Kidney (tissue), 13 donors: ENCODE measurements at regions not wholly inside any gene's neighbourhood (a gene's known extent, or its start where the extent isn't known, plus 50 kb on each side); places are given as distances from the start of the nearest gene placed in this dataset.

ENCODE experiments used
- DNase-seq, 5 donors: peaks; one replicate each; pipeline ENCODE4 v3.0.0-alpha.2; 2013 to 2020
- FAIRE-seq: peaks from 2 replicates; lab custom pipeline; 2012; peaks lifted over from hg19 to GRCh38; lab: Jason Lieb, UNC
- H3K27ac ChIP-seq, 2 donors: one replicate each; pipeline ENCODE4 v1.7.0; 2013; ENCODE audit warnings: low read depth in 2 of 2, low read length in 2 of 2, inconsistent platforms in 1 of 2
- H3K27me3 ChIP-seq: one replicate; pipeline ENCODE4 v1.7.1; 2013; ENCODE audit warnings: low read length, inconsistent platforms; ENCODE audit not compliant: control insufficient read depth, insufficient read depth
- H3K36me3 ChIP-seq, 3 donors: one replicate each; pipeline versions ENCODE4 v1.7.0 to v1.7.1; 2013; ENCODE audit warnings: low read length in 3 of 3, control low read depth in 1 of 3, inconsistent platforms in 1 of 3; ENCODE audit not compliant: insufficient read depth in 3 of 3, control insufficient read depth in 2 of 3
- H3K4me1 ChIP-seq, 3 donors: one replicate each; pipeline versions ENCODE4 v1.7.0 to v1.7.1; 2013; ENCODE audit warnings: low read length in 3 of 3, inconsistent platforms in 1 of 3, low read depth in 1 of 3; ENCODE audit not compliant: control insufficient read depth in 2 of 3, insufficient read depth in 2 of 3
- H3K4me3 ChIP-seq, 3 donors: one replicate each; pipeline versions ENCODE4 v1.7.0 to v1.8.1; 2013; ENCODE audit warnings: low read length in 3 of 3, control low read depth in 1 of 3, inconsistent platforms in 1 of 3
- H3K9ac ChIP-seq, 3 donors: one replicate each; pipeline versions ENCODE4 v1.7.0 to v1.7.1; 2013; ENCODE audit warnings: low read length in 3 of 3, control low read depth in 1 of 3, inconsistent platforms in 1 of 3
- H3K9me3 ChIP-seq, 3 donors: one replicate each; pipeline versions ENCODE4 v1.7.0 to v1.7.1; 2013; ENCODE audit warnings: low read length in 3 of 3, control low read depth in 1 of 3, inconsistent platforms in 1 of 3; ENCODE audit not compliant: control insufficient read depth in 2 of 3, insufficient read depth in 1 of 3
- intact Hi-C: fragments of 100-400 bp; cut with DNase I; formaldehyde crosslinking; loops from one replicate; pipeline ENCODE4 v1.11.1; 2022
- TF ChIP-seq, protein P1 (sequence below): IDR thresholded peaks from 3 replicates; pipeline ENCODE4 v1.5.1; 2012; ENCODE audit warnings: mild to moderate bottlenecking, moderate library complexity, borderline replicate concordance; ENCODE audit not compliant: insufficient read depth; ENCODE audit errors: extremely low read depth
- donor health status: control.
- donor health status: control.
- donor health status: control.
- donor health status: control.
- donor health status: control.
- donor health status: DM: yes; HTN: yes; CAD: no.
- donor health status: Normal renal cell carcinoma (clear cell type).

DNA sequence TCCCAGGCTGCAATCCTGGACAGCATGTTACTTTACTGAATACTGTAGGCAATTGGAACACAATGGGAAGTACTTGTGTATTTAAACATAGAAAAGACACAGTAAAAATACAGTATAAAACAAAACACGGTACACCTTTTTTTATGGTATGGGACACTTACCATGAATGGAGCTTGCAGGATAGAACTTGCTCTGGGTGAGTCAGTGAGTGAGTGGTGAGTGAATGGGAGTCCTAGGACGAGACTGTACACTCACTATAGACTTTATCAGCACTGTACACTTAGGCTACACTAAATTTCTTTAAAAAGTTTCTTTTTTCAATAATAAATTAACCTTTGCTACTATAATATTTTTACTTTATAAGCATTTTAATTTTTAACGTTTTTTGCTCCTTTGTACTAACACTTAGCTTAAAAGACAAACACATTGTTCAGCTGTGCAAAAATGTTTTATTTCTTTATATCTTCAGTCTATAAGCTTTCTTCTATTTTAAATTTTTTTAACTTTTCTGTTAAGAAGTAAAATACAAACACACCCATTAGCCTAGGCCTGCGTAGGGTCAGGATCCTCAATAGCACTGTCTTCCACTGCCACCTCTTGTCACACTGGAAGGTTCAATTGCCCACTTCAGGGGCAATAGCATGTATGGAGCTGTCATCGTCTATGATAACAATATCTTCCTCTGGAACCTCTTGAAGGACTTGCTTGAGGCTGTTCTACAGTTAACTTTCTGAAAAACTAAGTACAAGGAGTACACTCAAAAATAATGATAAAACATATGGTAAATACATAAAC is 293.5 kb upstream of the FSTL5 start:
- Histone ChIP-seq H3K4me1 (no peaks in the 10 kb centered on the region), H3K27ac (no peak overlapping the region), H3K27me3 (no peaks in the 10 kb centered on the region), H3K4me3 (no peak overlapping the region), H3K9me3 (no peaks in the 10 kb centered on the region), H3K36me3 (no peaks in the 10 kb centered on the region), H3K9ac (no peak overlapping the region)
- FAIRE-seq (no peak), DNase-seq (no peak)
- TF ChIP-seq, protein P1, sequence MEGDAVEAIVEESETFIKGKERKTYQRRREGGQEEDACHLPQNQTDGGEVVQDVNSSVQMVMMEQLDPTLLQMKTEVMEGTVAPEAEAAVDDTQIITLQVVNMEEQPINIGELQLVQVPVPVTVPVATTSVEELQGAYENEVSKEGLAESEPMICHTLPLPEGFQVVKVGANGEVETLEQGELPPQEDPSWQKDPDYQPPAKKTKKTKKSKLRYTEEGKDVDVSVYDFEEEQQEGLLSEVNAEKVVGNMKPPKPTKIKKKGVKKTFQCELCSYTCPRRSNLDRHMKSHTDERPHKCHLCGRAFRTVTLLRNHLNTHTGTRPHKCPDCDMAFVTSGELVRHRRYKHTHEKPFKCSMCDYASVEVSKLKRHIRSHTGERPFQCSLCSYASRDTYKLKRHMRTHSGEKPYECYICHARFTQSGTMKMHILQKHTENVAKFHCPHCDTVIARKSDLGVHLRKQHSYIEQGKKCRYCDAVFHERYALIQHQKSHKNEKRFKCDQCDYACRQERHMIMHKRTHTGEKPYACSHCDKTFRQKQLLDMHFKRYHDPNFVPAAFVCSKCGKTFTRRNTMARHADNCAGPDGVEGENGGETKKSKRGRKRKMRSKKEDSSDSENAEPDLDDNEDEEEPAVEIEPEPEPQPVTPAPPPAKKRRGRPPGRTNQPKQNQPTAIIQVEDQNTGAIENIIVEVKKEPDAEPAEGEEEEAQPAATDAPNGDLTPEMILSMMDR: no peak
- intact Hi-C loops: no loop called here

DNA sequence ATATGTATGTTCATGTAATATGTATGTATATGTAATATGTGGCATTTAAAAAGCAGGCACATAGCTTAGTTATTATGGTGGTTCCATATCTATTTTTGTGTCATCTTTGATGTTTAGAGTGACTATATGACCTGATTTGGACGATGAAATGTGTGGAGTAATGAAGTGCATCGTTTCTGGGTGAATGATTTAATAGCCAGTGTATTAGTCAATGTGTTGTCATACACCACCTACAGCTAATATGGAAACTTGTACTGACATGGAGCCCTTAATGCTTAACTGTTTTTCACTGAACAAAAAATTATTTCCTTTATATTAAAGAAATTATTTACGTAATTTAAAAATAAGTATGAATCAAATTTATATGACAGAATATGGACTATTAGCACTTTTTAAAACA is 292.3 kb upstream of the FSTL5 start:
- Histone ChIP-seq H3K36me3 (no peaks in the 10 kb centered on the region), H3K9me3 (no peaks in the 10 kb centered on the region), H3K27me3 (no peaks in the 10 kb centered on the region), H3K9ac (no peak overlapping the region), H3K4me1 (no peaks in the 10 kb centered on the region), H3K27ac (no peak overlapping the region), H3K4me3 (no peak overlapping the region)
- intact Hi-C loops: no loop called here
- FAIRE-seq (no peak), DNase-seq (no peak)
- TF ChIP-seq, protein P1: no peak

- no peaks in the 10 kb centered on the region for H3K36me3 ChIP-seq
- no peak overlapping the region for H3K4me3 ChIP-seq
- H3K27ac ChIP-seq: no peak overlapping the region
- H3K27me3 ChIP-seq: no peaks in the 10 kb centered on the region
- H3K9ac ChIP-seq: no peak overlapping the region
- no peaks in the 10 kb centered on the region for H3K9me3 ChIP-seq
- H3K4me1 ChIP-seq: no peaks in the 10 kb centered on the region
- TF ChIP-seq, protein P1: no peak
- FAIRE-seq (no peak), DNase-seq (no peak)
- intact Hi-C loops: no loop called here
Measured at GRCh38 chr4:162450531-162451035, 286.8 kb upstream of the FSTL5 start.
